ENCODE measurements at regions not wholly inside any gene's neighbourhood (a gene's known extent, or its start where the extent isn't known, plus 50 kb on each side); places are given as distances from the start of the nearest gene placed in this dataset.

DNA sequence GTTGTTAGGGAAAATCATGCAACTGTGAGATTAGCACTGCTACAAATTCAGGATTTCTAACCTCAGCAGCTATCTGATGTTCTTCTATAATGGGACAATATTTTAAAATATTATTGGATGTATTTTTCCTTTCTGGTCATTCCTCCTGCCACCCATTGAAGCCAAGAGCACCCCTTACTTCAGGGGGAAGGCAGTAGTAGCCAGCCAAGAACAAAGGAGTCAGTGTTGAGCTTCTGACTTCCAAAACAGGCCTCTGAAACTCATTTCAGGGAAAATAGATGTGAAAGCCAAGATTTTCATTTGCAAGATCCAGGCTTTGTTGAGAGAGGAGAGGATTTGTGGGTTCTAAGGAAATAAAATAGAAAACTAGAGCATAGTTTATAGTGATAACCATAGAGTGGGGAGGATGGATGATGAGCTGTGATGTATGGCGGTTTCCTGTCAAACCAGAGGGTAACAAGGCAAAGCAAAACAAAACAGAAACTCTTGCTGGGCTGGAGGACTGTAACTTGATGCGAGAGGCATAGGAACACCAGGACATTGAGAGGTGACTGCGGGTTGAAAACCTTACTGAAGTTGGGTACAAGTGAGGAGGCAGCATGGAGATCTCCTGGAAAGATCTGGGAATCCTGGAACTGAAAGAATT lies 173.7 kb upstream of the LEF1 start:
- intact Hi-C loops (cut with DNase I) = no loop called here
- Histone ChIP-seq H3K9me3 (no peaks in the 10 kb centered on the region), H3K27me3 (no peaks in the 10 kb centered on the region), H3K4me3 (no peak overlapping the region), H3K4me1 (peaks cover 0 to 5% (median 0%) of the 10 kb centered on the region in 4 donors), H3K36me3 (no peaks in the 10 kb centered on the region), H3K27ac (replicated peaks in 1 of 4) (no peak overlapping the region)
- 83% methylated on average over 3 of the region's 3 CpGs for WGBS
- TF ChIP-seq POLR2A (IDR thresholded peaks at IDR 0.05; ENCODE audit: low read depth) (no peak), EP300 (IDR thresholded peaks at IDR 0.05) (no peak), POLR2AphosphoS5 (IDR thresholded peaks at IDR 0.05) (no peak)
- TF ChIP-seq, protein P1, sequence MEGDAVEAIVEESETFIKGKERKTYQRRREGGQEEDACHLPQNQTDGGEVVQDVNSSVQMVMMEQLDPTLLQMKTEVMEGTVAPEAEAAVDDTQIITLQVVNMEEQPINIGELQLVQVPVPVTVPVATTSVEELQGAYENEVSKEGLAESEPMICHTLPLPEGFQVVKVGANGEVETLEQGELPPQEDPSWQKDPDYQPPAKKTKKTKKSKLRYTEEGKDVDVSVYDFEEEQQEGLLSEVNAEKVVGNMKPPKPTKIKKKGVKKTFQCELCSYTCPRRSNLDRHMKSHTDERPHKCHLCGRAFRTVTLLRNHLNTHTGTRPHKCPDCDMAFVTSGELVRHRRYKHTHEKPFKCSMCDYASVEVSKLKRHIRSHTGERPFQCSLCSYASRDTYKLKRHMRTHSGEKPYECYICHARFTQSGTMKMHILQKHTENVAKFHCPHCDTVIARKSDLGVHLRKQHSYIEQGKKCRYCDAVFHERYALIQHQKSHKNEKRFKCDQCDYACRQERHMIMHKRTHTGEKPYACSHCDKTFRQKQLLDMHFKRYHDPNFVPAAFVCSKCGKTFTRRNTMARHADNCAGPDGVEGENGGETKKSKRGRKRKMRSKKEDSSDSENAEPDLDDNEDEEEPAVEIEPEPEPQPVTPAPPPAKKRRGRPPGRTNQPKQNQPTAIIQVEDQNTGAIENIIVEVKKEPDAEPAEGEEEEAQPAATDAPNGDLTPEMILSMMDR (IDR thresholded peaks at IDR 0.05) = no peak
- peak; percentile 86 for DNase-seq (ENCODE audit: extremely low spot score)

DNA sequence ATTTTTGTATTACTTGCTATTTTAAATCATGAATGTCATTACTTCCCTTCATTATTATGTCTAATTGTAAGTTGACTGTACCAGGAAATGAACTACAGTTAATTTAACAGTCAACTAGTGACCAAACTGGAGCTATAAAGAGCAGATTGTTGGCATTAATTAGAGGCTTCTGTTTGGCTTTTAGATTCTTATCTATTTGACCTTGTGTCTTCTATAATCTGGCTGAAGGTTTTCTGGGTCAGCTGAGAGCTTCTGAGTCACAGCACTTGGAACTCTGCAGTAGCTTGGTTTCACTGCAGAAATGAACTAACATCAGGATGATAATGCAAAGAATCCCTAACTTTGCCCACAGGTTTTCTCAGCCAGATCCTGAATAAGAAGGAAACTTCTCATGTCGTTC lies 169.2 kb upstream of the LEF1 start:
- no peak for DNase-seq (ENCODE audit: extremely low spot score)
- Histone ChIP-seq H3K36me3 (no peaks in the 10 kb centered on the region), H3K4me3 (no peak overlapping the region), H3K4me1 (peaks cover 0 to 5% (median 0%) of the 10 kb centered on the region in 4 donors), H3K9me3 (no peaks in the 10 kb centered on the region), H3K27me3 (peaks cover 0 to 8% (median 0%) of the 10 kb centered on the region in 4 donors), H3K27ac (replicated peaks in 1 of 4) (no peak overlapping the region)
- 53% methylated on average over 1 of the region's 1 CpG for WGBS
- no peak for TF ChIP-seq POLR2AphosphoS5 (IDR thresholded peaks at IDR 0.05)
- TF ChIP-seq, protein P1 (IDR thresholded peaks at IDR 0.05) = no peak
- TF ChIP-seq POLR2A (IDR thresholded peaks at IDR 0.05; ENCODE audit: low read depth) = no peak
- TF ChIP-seq EP300 (IDR thresholded peaks at IDR 0.05) = no peak
- intact Hi-C loops (cut with DNase I) = no loop called here

DNA sequence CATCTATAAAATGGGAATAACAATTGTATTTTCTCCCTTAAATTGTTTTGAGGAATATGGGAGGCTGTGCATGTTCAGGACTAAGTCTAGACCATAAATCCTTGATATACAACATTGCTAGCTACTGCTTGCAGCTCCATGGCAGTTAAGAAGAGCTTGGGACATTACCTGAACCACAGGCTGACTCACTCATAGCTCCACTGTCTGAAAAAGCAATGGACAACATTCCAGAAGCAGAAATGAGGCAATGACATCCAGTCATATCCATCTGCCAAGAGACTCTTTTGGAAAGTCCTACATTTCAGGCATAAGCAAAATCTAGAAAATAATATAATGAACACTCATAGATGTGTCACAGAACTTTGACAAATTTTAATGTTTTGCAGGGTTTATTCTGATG lies 167.3 kb upstream of the LEF1 start:
- H3K36me3 ChIP-seq = no peaks in the 10 kb centered on the region
- no peak overlapping the region for H3K27ac ChIP-seq (replicated peaks in 1 of 4)
- TF ChIP-seq POLR2A (IDR thresholded peaks at IDR 0.05; ENCODE audit: low read depth) = no peak
- H3K4me1 ChIP-seq = peaks cover 0 to 5% (median 0%) of the 10 kb centered on the region in 4 donors
- H3K9me3 ChIP-seq = no peaks in the 10 kb centered on the region
- intact Hi-C loops (cut with DNase I) = no loop called here
- no peak overlapping the region for H3K4me3 ChIP-seq
- H3K27me3 ChIP-seq = peaks cover 0 to 8% (median 0%) of the 10 kb centered on the region in 4 donors
- DNase-seq (ENCODE audit: extremely low spot score) = peak; percentile 5

DNA sequence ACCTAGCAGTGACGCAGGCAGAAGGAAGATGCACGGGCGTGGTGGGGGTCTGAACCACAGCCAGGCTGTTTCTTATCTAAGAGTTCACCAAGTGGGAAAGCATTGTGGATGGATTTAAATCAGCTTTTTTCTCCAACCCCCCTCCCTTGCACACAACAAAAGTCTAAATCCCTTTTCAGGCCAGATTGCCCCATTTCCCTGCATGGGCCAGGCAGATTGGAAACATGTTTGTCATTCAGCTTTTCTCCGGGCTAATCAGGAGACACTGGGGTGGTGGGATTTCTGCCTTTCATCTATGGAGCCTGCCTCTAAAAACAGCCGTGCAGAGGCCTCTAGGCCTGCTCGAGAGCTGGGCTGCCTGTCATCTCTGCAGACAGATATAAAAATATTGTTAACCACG lies 166.3 kb upstream of the LEF1 start:
- peaks cover 0 to 5% (median 0%) of the 10 kb centered on the region in 4 donors for H3K4me1 ChIP-seq
- intact Hi-C loops (cut with DNase I) = no loop called here
- TF ChIP-seq POLR2A (IDR thresholded peaks at IDR 0.05; ENCODE audit: low read depth) (no peak), EP300 (IDR thresholded peaks at IDR 0.05) (no peak), POLR2AphosphoS5 (IDR thresholded peaks at IDR 0.05) (no peak)
- TF ChIP-seq, protein P1 (IDR thresholded peaks at IDR 0.05) = no peak
- H3K9me3 ChIP-seq = no peaks in the 10 kb centered on the region
- no peak for DNase-seq (ENCODE audit: extremely low spot score)
- 81% methylated on average over 7 of the region's 7 CpGs for WGBS
- H3K27ac ChIP-seq (replicated peaks in 1 of 4) = no peak overlapping the region
- H3K27me3 ChIP-seq = peaks cover 0 to 8% (median 0%) of the 10 kb centered on the region in 4 donors
- H3K36me3 ChIP-seq = no peaks in the 10 kb centered on the region
- no peak overlapping the region for H3K4me3 ChIP-seq

DNA sequence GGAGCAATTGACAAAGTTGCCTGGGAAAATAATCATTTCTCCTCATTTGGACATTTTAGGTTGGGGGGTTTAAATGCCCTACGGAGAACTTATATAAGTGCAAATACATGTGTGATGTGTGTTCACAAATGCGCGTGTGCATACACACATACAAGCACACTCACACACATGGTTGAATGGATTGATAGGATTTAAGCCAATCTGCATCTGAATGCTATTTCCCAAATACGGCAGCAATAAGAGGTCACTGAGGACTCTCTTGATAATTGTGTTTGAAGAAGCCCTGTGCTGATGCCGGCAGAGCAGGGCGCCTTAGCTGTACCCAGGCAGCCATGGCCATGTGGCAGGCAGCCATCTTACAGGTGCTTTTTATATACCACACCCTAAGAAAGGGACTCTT lies 165.3 kb upstream of the LEF1 start:
- peak; percentile 64 for DNase-seq (ENCODE audit: extremely low spot score)
- H3K27me3 ChIP-seq = peaks cover 0 to 8% (median 0%) of the 10 kb centered on the region in 4 donors
- intact Hi-C loops (cut with DNase I) = no loop called here

More for the DNA sequence above, 165.3 kb upstream of the LEF1 start:
- no peak overlapping the region for H3K27ac ChIP-seq (replicated peaks in 1 of 4)
- WGBS = 92% methylated on average over 6 of the region's 6 CpGs
- H3K4me1 ChIP-seq = peaks cover 0 to 5% (median 0%) of the 10 kb centered on the region in 4 donors
- no peak for TF ChIP-seq POLR2A (IDR thresholded peaks at IDR 0.05; ENCODE audit: low read depth)
- TF ChIP-seq POLR2AphosphoS5 (IDR thresholded peaks at IDR 0.05) = no peak
- no peak for TF ChIP-seq EP300 (IDR thresholded peaks at IDR 0.05)
- TF ChIP-seq, protein P1 (IDR thresholded peaks at IDR 0.05) = no peak
- no peaks in the 10 kb centered on the region for H3K9me3 ChIP-seq
- no peak overlapping the region for H3K4me3 ChIP-seq
- H3K36me3 ChIP-seq = no peaks in the 10 kb centered on the region

All from esophagus muscularis mucosa (tissue), 4 donors.